ENCODE measurements at regions not wholly inside any gene's neighbourhood (a gene's known extent, or its start where the extent isn't known, plus 50 kb on each side); places are given as distances from the start of the nearest gene placed in this dataset.
"Not testable (repeated sequence)": the region's sequence is repeated elsewhere in the genome, so short reads cannot be mapped to it uniquely, and the experiment has no call there.

GRCh38 chr13:40355126-40355724, 311.2 kb downstream of the FOXO1 start:
- DNase-seq (ENCODE audit: low read depth in 2 of 2): no peak

GRCh38 chr13:40356011-40356410, 310.4 kb downstream of the FOXO1 start:
- DNase-seq (ENCODE audit: low read depth in 2 of 2): no peak

- DNase-seq (ENCODE audit: low read depth in 2 of 2): not testable (repeated sequence)
Measured at GRCh38 chr13:40356458-40356857, 310.0 kb downstream of the FOXO1 start.

- no peak for DNase-seq (ENCODE audit: low read depth in 2 of 2)
Measured at GRCh38 chr13:40362502-40362901, 303.9 kb downstream of the FOXO1 start.

DNA sequence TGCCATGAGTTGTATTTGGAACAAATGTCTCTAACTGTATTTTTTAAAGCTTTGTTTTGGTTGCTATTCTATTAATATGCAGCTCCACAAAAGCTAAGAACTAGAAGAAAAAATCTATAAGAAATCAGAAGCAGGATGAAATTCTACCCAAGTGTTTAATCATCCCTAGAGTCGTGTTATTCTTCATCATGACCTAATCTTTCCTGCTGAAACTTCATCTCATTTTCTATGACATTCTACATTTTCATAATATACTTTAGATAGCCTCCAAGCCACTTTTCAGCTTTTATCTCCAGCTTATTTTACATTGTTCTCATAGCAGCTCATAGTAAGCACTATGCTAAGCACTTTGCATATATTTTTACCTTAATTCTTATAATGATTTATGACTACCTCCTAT, 302.8 kb downstream of the FOXO1 start:
- no peak for DNase-seq (ENCODE audit: low read depth in 2 of 2)

DNA sequence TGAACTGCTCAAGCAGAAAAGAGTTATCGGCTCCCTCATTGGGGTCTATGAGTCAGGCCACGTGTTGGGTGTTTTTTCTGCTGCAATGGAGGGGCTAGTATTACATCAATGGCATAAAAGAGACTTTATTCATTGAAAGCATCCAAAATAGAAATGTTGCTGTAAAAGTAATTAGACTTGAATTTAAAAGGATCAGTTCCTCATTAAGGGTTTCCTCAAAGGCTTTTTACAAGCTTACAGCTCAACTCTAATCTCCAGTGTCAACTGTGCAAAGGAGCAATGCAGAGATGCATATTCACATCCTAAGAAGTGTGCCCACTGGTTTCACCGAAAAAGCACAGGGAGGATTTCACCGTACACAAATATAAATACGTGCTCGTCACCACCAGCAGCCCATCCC, 300.3 kb downstream of the FOXO1 start:
- DNase-seq (ENCODE audit: low read depth in 2 of 2): no peak

- DNase-seq (ENCODE audit: low read depth in 2 of 2): no peak
Measured at GRCh38 chr13:40368127-40368891, 298.1 kb downstream of the FOXO1 start.

DNA sequence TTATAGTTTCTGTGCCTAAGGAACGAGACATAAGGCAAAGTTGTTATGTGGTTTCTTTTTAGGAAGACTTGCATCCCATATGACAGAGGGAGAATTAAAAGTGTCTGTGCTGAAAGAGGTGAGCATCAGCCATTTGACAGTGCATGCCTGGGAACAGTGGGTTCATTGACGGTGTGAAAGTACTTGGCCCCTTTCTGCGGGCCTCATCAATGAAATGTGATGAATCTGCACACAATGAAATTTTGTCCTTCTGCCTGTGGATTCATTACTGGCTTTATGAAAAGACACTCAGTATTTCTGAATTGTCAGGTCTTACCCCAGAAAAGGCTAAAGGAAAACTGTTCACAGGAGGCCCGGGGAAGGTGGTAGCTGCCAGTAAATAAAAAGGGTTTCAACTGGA, 295.8 kb downstream of the FOXO1 start:
- no peak for DNase-seq (ENCODE audit: low read depth in 2 of 2)

- DNase-seq (ENCODE audit: low read depth in 2 of 2): no peak
Measured at GRCh38 chr13:40371531-40372125, 294.8 kb downstream of the FOXO1 start.

DNA sequence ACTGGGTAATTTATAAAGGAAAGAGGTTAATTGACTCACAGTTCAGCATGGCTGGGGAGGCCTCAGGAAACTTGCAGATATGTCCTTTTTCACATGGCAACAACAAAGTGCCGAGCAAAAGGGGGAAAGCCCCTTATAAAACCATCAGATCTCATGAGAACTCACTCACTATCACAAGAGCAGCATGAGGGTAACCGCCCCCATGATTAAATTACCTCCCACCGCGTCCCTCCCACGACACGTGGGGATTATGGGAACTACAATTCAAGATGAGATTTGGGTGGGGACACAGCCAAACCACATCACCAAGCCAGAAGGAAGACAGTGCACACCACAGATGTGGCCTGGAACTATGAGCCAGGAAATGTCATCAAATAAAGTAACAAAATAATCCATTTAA, 292.8 kb downstream of the FOXO1 start:
- DNase-seq (ENCODE audit: low read depth in 2 of 2): not testable (repeated sequence)

DNA sequence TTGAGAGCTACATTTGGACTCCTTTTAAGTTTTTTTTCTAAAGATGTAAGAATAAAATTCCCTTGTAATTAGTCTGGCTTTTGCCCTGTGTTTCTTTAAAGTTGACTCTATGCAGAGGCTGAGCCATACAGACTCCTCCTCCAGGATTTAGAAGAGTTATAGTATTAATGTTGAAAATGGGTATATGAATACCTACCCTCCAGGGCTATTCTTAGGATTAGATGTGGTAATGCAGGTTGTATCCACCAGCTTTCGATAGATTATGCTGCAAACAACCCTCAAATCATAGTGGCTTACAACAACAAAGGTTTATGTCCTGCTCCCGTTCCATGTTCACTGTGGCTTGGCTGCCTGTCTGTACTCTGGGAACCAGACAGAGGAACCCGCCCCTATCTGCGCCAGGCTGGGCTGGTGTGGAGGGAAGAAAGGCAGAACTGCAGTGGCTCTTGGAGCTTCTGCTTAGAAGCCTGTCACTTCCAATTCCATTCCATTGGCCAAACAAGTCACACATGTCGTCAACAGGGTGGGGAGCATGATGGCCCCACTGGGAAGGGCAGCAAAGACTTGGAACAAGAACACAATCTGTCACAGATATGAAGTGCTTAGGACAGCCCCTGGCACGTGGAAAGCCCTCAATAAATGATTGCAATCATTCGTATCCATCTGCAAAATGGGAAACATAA, 290.8 kb downstream of the FOXO1 start:
- DNase-seq (ENCODE audit: low read depth in 2 of 2): no peak

DNA sequence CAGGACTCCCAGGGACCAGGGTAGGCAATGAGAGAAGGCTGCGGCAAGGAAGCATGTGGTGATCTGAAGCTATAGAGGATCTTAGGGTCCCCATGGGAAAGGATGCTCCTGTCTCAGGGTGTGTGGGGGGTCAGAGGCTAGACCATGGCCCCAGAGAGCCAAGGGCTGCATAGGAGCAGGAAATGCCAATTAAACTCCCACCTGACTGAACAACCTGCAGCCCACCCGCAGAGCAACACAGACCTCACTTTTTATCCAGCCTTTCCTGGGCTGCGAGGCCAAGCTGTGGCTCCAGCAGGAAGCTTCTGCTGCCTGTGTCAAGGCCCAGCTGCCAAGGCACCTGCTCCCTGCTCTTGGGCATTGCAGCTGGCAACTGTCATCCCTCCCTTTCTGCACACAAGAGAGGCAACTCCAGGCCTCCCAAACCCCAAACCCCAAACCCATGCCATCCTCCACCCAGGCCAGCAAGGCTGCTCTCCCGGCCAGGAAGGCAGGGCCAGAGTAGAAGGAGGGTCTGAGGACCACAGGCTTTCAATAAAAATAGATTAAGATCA, 290.1 kb downstream of the FOXO1 start:
- no peak for DNase-seq (ENCODE audit: low read depth in 2 of 2)

DNA sequence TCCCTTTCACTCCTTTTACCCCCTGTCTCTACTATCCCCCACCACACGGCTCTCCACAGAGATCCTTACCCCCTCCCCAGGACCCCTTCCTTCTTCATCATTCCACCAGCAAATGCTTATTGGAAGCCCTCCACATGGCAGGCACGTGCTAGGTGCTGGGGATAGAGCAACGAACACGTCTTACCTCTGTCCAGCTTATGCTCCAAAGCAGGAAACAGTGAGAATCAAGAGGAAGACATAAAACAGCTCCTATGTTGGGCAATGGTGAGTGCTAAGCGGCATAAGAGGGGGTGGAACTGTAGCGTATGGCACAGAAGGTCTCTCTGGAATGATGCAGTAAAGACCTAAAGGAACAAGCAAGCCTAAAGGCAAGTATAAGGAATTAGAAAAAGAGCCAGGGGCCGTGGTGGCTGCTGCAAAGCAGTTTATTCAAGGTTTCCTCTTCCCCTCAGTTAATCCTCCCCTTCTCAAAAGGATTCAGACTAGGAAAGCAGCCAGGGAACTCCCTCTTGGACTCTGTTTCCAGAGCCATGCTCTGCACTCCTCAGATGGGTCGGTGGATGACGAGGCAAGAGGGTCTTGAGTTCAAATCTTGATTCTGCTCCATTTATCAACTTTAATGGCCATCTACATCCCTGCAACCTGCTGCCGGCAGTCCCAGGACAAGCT, 289.4 kb downstream of the FOXO1 start:
- no peak for DNase-seq (ENCODE audit: low read depth in 2 of 2)

DNA sequence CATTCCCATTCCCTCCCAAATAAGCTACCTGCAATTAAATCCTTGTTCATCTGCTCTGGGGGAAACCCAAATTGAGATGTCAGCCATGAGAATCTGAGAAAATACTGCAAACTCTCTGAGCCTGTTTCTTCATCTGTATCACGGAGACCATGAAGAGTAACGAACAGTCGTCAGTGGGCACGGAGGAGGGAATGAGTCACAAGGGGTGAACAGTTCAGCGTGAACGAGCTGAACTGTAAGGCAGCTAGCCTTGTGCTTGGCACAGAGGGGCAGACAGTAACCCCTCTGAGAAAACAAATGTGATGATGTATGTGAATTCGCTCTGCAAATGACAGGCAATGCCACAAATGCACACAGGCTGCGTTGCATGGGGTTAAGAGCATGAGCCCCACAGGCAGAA, 288.7 kb downstream of the FOXO1 start:
- no peak for DNase-seq (ENCODE audit: low read depth in 2 of 2)

- no peak for DNase-seq (ENCODE audit: low read depth in 2 of 2)
Measured at GRCh38 chr13:40379196-40379595, 287.2 kb downstream of the FOXO1 start.

DNA sequence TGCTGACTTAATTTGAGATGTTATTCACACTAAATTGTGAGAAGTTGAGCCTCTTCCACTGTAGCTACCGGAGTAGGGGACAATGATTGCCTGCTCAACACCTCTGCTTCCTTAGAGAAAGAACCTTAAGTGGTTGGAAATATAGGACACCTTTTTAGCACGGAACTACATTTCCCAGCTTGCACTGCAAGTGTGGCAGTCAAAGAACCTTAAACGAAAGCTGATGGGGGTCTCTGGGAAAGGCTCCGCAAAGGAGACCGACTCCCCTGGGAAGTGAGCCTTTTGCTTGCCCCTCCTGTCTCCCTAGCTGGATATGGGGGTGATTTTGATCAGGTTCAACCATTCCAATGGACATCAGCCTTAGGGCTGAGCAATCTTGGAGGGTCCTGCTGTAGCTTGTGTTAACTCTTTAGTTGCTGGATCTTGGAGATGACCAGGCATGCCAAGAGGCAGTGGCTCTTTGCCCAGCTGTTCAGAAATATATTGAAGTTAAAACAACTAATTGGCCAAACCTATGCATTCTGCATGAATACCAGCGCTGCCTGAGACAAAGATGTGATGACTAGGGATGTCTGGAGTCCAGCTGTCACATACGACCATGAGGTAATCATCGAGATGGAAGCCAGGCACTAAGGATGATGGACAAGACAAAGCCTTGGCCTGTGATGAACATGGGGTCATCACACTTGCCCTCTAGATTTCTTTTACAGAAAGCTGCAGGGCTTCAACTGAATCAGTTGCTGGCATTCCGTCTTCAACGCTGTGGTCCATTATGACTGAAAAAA, 286.5 kb downstream of the FOXO1 start:
- DNase-seq (ENCODE audit: low read depth in 2 of 2): no peak

DNA sequence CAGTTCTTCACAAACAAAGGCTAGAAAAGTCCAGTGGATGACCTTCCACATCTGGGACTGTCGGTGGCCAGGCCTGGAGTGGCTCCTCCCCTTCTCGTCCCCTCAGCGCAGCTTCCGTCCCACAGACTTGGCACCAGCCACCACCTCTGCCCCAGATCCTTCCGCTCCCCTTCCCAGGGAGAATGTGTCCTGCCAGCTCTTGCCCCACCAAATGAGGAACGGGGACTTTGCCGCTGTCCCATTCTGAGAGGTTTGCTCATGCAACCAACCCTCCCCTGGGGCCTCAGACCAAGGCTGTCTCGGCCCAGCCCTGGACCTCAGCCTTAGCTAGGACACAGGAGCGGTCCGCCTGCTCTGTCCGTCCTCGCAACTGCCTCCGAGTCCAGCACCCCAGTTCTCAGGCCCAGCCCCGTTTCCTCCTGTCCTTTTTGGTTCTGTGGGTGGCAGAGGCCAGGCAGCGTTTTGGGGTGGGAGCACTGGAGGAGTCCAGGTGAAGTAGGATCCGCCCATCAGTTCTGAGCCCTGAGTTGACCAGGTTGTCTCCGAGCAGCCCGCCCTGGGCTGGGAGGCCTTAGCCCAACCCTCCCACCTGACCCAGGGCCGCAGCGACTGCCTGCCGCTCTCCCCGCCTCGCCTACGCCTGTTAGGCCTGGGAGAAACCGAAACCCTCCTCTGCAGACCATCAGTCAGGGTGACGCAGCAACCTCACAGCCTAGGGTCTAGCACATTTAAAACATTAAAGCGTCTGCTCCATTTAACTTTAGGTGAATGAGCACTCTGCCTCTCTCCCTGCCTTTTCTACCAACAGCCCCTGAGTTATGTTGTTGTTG, 284.3 kb downstream of the FOXO1 start:
- no peak for DNase-seq (ENCODE audit: low read depth in 2 of 2)

DNA sequence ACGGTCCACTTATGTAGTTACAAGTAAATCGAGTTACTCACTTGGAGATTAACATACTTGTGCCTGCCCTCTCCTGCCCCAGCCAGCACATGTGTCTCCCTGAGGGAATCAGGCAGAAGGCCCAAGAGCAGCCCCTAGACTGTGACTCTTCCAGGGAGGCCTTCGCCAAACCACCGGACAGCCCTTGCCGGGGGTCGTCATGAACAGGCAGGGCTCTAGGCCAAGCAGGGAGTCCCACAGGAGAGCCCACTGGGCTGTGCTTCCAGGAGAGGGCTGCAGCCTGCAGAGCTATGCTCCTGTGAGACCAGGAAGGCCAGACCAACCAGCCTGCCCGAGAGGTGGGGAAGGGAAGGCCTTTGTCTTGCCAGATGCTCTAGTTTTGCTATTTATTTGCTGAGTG, 283.3 kb downstream of the FOXO1 start:
- DNase-seq (ENCODE audit: low read depth in 2 of 2): no peak

DNA sequence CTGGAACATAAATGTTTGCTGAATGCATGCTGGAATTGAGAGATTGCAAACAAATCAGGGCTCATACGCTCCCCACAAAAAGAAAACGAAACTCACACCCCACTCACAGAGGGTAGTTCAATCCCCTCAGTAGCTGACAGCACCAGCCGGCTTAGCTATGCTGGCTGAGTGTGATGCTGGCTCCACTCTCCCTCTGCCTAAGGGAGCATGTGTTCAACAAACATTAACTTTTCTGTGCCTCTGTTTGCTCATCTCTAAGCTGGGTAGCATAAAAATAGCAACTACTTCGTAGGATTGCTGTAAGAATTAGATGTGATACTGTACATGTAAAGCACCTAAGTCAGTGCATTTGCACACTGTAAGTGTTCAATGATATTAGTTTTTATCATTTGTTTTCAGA, 282.6 kb downstream of the FOXO1 start:
- no peak for DNase-seq (ENCODE audit: low read depth in 2 of 2)

All from fibroblast of skin of left biceps (primary cell).